ENCODE measurements at regions not wholly inside any gene's neighbourhood (a gene's known extent, or its start where the extent isn't known, plus 50 kb on each side); places are given as distances from the start of the nearest gene placed in this dataset.

GRCh38 chr11:128227466-128227865 lies 359.9 kb downstream of the ETS1 start:
- Mint-ChIP-seq H3K4me1 (ENCODE audit: low read depth) (peaks cover 52% of the 10 kb centered on the region), H3K36me3 (ENCODE audit: low read depth) (peaks cover 5% of the 10 kb centered on the region), H3K27me3 (no peaks in the 10 kb centered on the region), H3K27ac (peak overlapping the region; percentile 84), H3K4me3 (no peak overlapping the region), H3K9me3 (peaks cover 5% of the 10 kb centered on the region)
- no peak for TF ChIP-seq CTCF (IDR thresholded peaks at IDR 0.05)
- POLR2A ChIA-PET: interaction anchor here (0.6 kb wide), 1 partner anchor 16 kb away, joined by 3 read pairs; no protein-coding TSS in a partner anchor
- CTCF ChIA-PET: no interaction called here
- no peak for DNase-seq
- intact Hi-C loops (cut with micrococcal nuclease): no loop called here
- peak; percentile 76 for ATAC-seq

GRCh38 chr11:128226106-128226716 lies 361.1 kb downstream of the ETS1 start:
- TF ChIP-seq CTCF (IDR thresholded peaks at IDR 0.05): no peak
- H3K4me3 Mint-ChIP-seq: no peak overlapping the region
- CTCF ChIA-PET: no interaction called here

GRCh38 chr11:128222245-128222884 lies 365.0 kb downstream of the ETS1 start:
- intact Hi-C loops (cut with micrococcal nuclease): no loop called here
- peaks cover 2% of the 10 kb centered on the region for H3K9me3 Mint-ChIP-seq
- no peak for TF ChIP-seq CTCF (IDR thresholded peaks at IDR 0.05)
- H3K4me1 Mint-ChIP-seq (ENCODE audit: low read depth): peaks cover 19% of the 10 kb centered on the region
- ChIA-PET POLR2A (no interaction called here), CTCF (no interaction called here)
- DNase-seq (no peak), ATAC-seq (no peak)
- no peak overlapping the region for H3K4me3 Mint-ChIP-seq
- H3K27me3 Mint-ChIP-seq: no peaks in the 10 kb centered on the region
- H3K36me3 Mint-ChIP-seq (ENCODE audit: low read depth): no peaks in the 10 kb centered on the region
- H3K27ac Mint-ChIP-seq: no peak overlapping the region

More at GRCh38 chr11:128226106-128226716, 361.1 kb downstream of the ETS1 start:
- H3K36me3 Mint-ChIP-seq (ENCODE audit: low read depth): peaks cover 2% of the 10 kb centered on the region
- H3K9me3 Mint-ChIP-seq: peaks cover 2% of the 10 kb centered on the region
- H3K4me1 Mint-ChIP-seq (ENCODE audit: low read depth): peaks cover 42% of the 10 kb centered on the region
- peak overlapping the region; percentile 55 for H3K27ac Mint-ChIP-seq
- intact Hi-C loops (cut with micrococcal nuclease): no loop called here
- DNase-seq: peak; percentile 53
- POLR2A ChIA-PET: interaction anchor here (0.8 kb wide), 2 partner anchors 9 to 35 kb away, joined by 3 to 4 read pairs; no protein-coding TSS in a partner anchor
- no peaks in the 10 kb centered on the region for H3K27me3 Mint-ChIP-seq
- peak; percentile 52 for ATAC-seq

GRCh38 chr11:128219731-128220120 lies 367.6 kb downstream of the ETS1 start:
- Mint-ChIP-seq H3K9me3 (peaks cover 3% of the 10 kb centered on the region), H3K36me3 (ENCODE audit: low read depth) (no peaks in the 10 kb centered on the region), H3K4me1 (ENCODE audit: low read depth) (peaks cover 6% of the 10 kb centered on the region), H3K27me3 (no peaks in the 10 kb centered on the region), H3K27ac (no peak overlapping the region), H3K4me3 (no peak overlapping the region)
- CTCF ChIA-PET: interaction anchor here (2.2 kb wide), 1 partner anchor 62 kb away, joined by 11 read pairs; no protein-coding TSS in a partner anchor
- DNase-seq (no peak), ATAC-seq (no peak)
- intact Hi-C loops (cut with micrococcal nuclease): no loop called here
- POLR2A ChIA-PET: no interaction called here
- TF ChIP-seq CTCF (IDR thresholded peaks at IDR 0.05): no peak

- ChIA-PET CTCF (no interaction called here), POLR2A (no interaction called here)
- intact Hi-C loops (cut with micrococcal nuclease): no loop called here
- DNase-seq (no peak), ATAC-seq (no peak)
- Mint-ChIP-seq H3K36me3 (ENCODE audit: low read depth) (no peaks in the 10 kb centered on the region), H3K4me1 (ENCODE audit: low read depth) (no peaks in the 10 kb centered on the region), H3K27ac (no peak overlapping the region), H3K9me3 (peaks cover 9% of the 10 kb centered on the region), H3K4me3 (no peak overlapping the region), H3K27me3 (no peaks in the 10 kb centered on the region)
- no peak for TF ChIP-seq CTCF (IDR thresholded peaks at IDR 0.05)
Observed at GRCh38 chr11:128216198-128216597, 371.2 kb downstream of the ETS1 start.
